ENCODE measurements at regions not wholly inside any gene's neighbourhood (a gene's known extent, or its start where the extent isn't known, plus 50 kb on each side); places are given as distances from the start of the nearest gene placed in this dataset.
"Not testable (repeated sequence)": the region's sequence is repeated elsewhere in the genome, so short reads cannot be mapped to it uniquely, and the experiment has no call there.

DNA sequence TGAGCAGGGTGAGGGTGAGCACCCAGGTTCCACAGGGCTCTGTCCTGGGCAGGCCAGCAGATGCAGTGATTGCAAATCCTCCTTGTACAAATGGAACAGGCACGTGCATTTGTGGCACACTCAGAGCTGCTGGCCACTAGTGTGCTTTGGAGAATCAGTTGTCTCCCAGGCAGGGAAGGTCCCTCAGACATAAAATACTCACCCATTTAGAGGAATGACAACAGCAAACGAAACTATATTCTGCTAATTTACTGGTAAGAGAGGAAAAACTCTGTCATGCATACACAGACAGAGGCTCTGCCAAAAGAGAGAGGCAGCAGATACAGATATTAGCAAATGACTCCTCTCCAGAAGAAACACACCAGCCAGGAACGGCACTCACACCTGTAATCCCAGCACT is 116.5 kb upstream of the PLGLB2 start:
- not testable (repeated sequence) for H3K36me3 ChIP-seq (ENCODE audit: control insufficient read depth in 4 of 4, insufficient read depth in 4 of 4, low read length in 4 of 4); H3K4me3 ChIP-seq; ATAC-seq (ENCODE audit: insufficient read depth, low FRiP score); DNase-seq; H3K27me3 ChIP-seq (ENCODE audit: control insufficient read depth in 3 of 3, insufficient read depth in 3 of 3, low read length in 2 of 3); H3K27ac ChIP-seq (ENCODE audit: low read depth in 1 of 2, low read length in 1 of 2); H3K9ac ChIP-seq (ENCODE audit: insufficient read depth in 1 of 2, low read length in 2 of 2); H3K9me3 ChIP-seq (ENCODE audit: control insufficient read depth in 4 of 4, insufficient read depth in 3 of 4, low read length in 3 of 4); H3K4me1 ChIP-seq (ENCODE audit: control insufficient read depth in 5 of 5, insufficient read depth in 5 of 5, low read length in 5 of 5)
- WGBS, 2 donors = 78 to 87% methylated on average over 1 to 2 of the region's 3 CpGs

DNA sequence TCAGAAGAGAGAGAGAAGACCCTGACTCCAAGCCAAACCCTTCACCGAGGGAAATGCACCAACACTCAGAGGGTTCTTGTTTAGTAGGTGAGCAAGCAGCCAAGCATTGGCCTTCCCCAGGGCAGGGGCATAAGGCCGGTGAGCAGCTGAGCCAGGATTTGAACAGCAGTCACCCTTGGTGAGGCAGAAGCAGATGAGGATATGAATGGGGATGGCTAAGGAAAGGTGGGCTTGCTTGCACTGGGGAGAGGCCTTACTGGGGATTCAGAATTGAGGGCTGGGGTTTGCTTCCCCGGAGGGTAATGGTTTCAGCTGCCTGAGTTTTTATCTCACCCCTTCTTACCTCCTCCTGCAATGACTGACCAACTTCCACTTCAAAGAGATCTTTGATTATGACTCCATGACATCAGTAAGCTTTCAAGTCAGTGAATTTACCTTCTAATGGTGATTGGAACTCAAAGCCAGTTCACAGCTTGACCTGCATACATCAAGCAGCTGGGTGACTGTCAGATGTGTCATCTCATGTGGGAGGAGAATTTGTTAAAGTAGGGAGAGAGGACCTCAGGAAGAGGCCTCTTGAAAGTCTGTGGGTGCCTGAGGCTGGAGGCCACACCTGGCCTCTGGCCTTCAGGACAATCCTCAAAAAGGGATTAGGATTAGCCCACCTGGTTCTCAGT is 114.5 kb upstream of the PLGLB2 start:
- not testable (repeated sequence) for ATAC-seq (ENCODE audit: insufficient read depth, low FRiP score); H3K27me3 ChIP-seq (ENCODE audit: control insufficient read depth in 3 of 3, insufficient read depth in 3 of 3, low read length in 2 of 3); DNase-seq; H3K36me3 ChIP-seq (ENCODE audit: control insufficient read depth in 4 of 4, insufficient read depth in 4 of 4, low read length in 4 of 4); H3K27ac ChIP-seq (ENCODE audit: low read depth in 1 of 2, low read length in 1 of 2); H3K4me1 ChIP-seq (ENCODE audit: control insufficient read depth in 5 of 5, insufficient read depth in 5 of 5, low read length in 5 of 5); H3K9me3 ChIP-seq (ENCODE audit: control insufficient read depth in 4 of 4, insufficient read depth in 3 of 4, low read length in 3 of 4); H3K4me3 ChIP-seq; H3K9ac ChIP-seq (ENCODE audit: insufficient read depth in 1 of 2, low read length in 2 of 2)
- WGBS, 2 donors = 95 to 100% methylated on average over 3 of the region's 3 CpGs

DNA sequence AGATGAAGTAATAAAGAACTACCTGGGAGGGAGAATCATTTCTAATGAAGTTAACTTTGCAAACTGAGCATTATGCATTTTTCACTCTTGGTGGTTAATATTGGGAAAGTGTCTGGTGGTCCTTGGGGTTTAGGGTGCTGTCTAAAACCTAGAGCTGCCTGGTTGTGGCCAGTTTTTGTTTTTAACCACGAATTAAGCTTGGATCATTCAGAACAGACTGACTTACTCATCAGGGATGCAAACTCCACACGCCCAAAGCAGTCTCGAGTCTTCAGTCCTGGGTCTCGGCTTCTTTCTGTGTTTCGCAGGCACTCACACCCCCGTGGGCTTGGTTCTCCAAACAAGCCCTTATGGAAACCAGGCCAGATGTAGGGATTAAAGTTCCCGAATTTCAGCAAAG is 113.8 kb upstream of the PLGLB2 start:
- not testable (repeated sequence) for H3K4me1 ChIP-seq (ENCODE audit: control insufficient read depth in 5 of 5, insufficient read depth in 5 of 5, low read length in 5 of 5); H3K27me3 ChIP-seq (ENCODE audit: control insufficient read depth in 3 of 3, insufficient read depth in 3 of 3, low read length in 2 of 3); H3K4me3 ChIP-seq; H3K9ac ChIP-seq (ENCODE audit: insufficient read depth in 1 of 2, low read length in 2 of 2); ATAC-seq (ENCODE audit: insufficient read depth, low FRiP score); H3K27ac ChIP-seq (ENCODE audit: low read depth in 1 of 2, low read length in 1 of 2); H3K36me3 ChIP-seq (ENCODE audit: control insufficient read depth in 4 of 4, insufficient read depth in 4 of 4, low read length in 4 of 4); DNase-seq; H3K9me3 ChIP-seq (ENCODE audit: control insufficient read depth in 4 of 4, insufficient read depth in 3 of 4, low read length in 3 of 4)
- 91% methylated on average over 5 to 6 of the region's 7 CpGs for WGBS, 2 donors

DNA sequence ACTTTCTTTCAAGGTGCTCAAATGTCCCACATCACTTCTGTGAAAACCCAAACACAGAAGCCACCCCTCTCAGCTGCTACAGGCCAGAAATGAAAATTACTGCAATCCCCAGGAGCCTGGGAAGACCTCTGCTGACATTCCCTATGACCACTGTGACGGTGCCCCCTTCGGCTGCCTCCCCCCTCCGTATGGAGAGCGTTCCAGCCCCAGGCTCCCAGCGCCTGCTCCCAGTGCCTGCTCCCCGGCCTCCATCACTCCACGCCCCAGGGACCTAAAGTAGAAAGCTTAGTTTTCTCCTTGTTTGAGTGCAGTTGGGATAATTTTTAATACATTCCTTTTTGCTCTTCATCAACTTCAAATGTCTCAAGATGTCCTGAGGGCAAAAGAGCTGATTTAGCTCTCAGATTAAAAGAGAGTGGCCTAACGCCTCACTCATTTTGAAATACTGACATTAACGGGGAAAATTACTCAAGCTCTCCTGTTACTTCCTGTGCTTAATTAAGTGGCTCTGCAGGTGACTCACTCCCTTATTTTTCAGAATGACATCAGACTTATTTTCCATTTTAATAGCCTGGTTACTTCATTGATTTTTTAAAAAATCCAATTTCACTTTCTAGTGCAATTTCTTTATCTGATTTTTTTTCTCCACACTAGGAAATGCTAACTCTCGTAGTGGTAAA is 112.8 kb upstream of the PLGLB2 start:
- peak; percentile 31 for ATAC-seq (ENCODE audit: insufficient read depth, low FRiP score)
- not testable (repeated sequence) for H3K4me3 ChIP-seq
- 73 to 84% methylated on average over 8 of the region's 10 CpGs for WGBS, 2 donors

DNA sequence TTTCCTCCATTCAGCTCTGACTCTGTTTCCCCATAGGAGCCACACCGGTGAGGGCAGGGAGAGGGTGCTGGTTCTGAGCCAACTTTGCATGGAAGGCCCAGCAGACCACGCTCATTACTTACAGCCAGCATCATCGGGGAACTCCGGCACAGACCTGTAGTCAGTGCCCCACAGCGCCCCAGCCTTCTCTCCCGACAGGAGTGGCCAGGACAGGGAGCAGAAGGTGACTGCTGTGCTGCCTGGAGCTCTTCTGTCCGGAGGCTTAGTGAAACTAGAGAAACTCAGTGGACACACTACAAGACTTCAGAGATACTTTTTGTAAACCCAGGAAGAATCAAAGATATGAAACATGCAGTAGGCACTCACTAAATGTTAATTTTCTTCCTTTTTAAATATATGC is 111.6 kb upstream of the PLGLB2 start:
- ATAC-seq (ENCODE audit: insufficient read depth, low FRiP score); DNase-seq; H3K9ac ChIP-seq (ENCODE audit: insufficient read depth in 1 of 2, low read length in 2 of 2); H3K27me3 ChIP-seq (ENCODE audit: control insufficient read depth in 3 of 3, insufficient read depth in 3 of 3, low read length in 2 of 3); H3K4me3 ChIP-seq; H3K9me3 ChIP-seq (ENCODE audit: control insufficient read depth in 4 of 4, insufficient read depth in 3 of 4, low read length in 3 of 4); H3K27ac ChIP-seq (ENCODE audit: low read depth in 1 of 2, low read length in 1 of 2); H3K4me1 ChIP-seq (ENCODE audit: control insufficient read depth in 5 of 5, insufficient read depth in 5 of 5, low read length in 5 of 5); H3K36me3 ChIP-seq (ENCODE audit: control insufficient read depth in 4 of 4, insufficient read depth in 4 of 4, low read length in 4 of 4): not testable (repeated sequence)
- WGBS, 2 donors = 93 to 94% methylated on average over 3 to 6 of the region's 7 CpGs

More for the DNA sequence above, 112.8 kb upstream of the PLGLB2 start:
- DNase-seq; H3K36me3 ChIP-seq (ENCODE audit: control insufficient read depth in 4 of 4, insufficient read depth in 4 of 4, low read length in 4 of 4); H3K9me3 ChIP-seq (ENCODE audit: control insufficient read depth in 4 of 4, insufficient read depth in 3 of 4, low read length in 3 of 4); H3K4me1 ChIP-seq (ENCODE audit: control insufficient read depth in 5 of 5, insufficient read depth in 5 of 5, low read length in 5 of 5); H3K27me3 ChIP-seq (ENCODE audit: control insufficient read depth in 3 of 3, insufficient read depth in 3 of 3, low read length in 2 of 3); H3K9ac ChIP-seq (ENCODE audit: insufficient read depth in 1 of 2, low read length in 2 of 2): not testable (repeated sequence)
- peak overlapping the region in 1 of 2 donors; percentile 37 for H3K27ac ChIP-seq (ENCODE audit: low read depth in 1 of 2, low read length in 1 of 2)

DNA sequence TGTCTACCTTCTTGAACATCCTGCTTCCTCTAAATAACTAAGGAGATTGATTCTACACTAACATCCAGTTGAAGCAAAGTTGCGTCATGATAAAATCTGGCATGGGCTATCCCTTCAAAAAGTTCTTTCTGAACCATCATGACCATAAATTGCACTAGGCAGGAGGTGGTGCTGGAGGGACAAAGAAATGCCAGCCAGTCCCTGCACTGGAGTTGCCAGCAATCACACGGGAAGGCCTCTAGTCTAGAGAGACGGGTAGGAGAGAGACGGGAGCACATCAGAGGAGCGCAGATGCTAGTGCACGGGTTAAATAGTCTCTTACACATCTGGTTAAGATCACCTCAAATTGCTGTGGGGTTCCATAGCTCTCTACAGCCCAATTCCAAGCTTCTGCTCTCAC is 111.2 kb upstream of the PLGLB2 start:
- H3K4me3 ChIP-seq; DNase-seq; H3K4me1 ChIP-seq (ENCODE audit: control insufficient read depth in 5 of 5, insufficient read depth in 5 of 5, low read length in 5 of 5); H3K27ac ChIP-seq (ENCODE audit: low read depth in 1 of 2, low read length in 1 of 2); H3K9me3 ChIP-seq (ENCODE audit: control insufficient read depth in 4 of 4, insufficient read depth in 3 of 4, low read length in 3 of 4); ATAC-seq (ENCODE audit: insufficient read depth, low FRiP score); H3K9ac ChIP-seq (ENCODE audit: insufficient read depth in 1 of 2, low read length in 2 of 2); H3K27me3 ChIP-seq (ENCODE audit: control insufficient read depth in 3 of 3, insufficient read depth in 3 of 3, low read length in 2 of 3); H3K36me3 ChIP-seq (ENCODE audit: control insufficient read depth in 4 of 4, insufficient read depth in 4 of 4, low read length in 4 of 4): not testable (repeated sequence)
- 88 to 99% methylated on average over 5 of the region's 6 CpGs for WGBS, 2 donors

DNA sequence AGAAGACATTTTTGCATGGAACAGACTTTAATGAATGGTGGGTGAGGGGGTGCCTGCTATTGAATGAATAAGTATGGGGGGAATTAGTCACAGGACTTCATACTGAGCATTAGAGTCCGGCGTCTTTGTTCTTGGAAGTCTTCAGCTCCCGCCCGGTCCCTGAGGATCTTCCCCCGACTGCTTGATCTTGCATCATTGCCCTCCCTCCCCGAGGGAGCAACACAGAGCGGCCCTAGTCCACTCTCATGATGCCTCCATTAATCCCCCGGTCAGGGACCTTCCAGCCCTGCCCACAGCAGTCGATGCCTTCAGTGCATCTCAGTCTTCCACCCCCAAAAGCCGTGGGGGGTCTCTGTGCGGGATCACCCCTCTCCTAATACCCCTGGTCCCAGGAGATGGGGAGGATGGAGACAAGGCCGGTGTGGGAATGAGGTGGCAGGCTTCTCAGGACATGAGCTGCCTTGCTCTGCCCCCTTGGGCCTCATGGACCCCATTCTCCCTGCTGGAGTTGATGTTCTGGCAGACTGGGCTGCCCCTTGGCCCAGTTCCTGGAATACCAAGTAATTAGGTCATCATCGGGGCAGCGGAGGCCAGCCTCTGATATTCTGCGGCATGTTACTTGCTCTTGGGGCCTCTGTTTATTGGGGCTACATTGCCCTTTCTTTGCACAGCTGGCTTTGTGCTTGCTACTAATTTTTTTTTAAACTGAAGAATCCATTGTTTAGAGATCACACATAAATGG is 110.5 kb upstream of the PLGLB2 start:
- H3K9me3 ChIP-seq (ENCODE audit: control insufficient read depth in 4 of 4, insufficient read depth in 3 of 4, low read length in 3 of 4); H3K9ac ChIP-seq (ENCODE audit: insufficient read depth in 1 of 2, low read length in 2 of 2); H3K4me1 ChIP-seq (ENCODE audit: control insufficient read depth in 5 of 5, insufficient read depth in 5 of 5, low read length in 5 of 5); H3K27me3 ChIP-seq (ENCODE audit: control insufficient read depth in 3 of 3, insufficient read depth in 3 of 3, low read length in 2 of 3); H3K27ac ChIP-seq (ENCODE audit: low read depth in 1 of 2, low read length in 1 of 2); H3K36me3 ChIP-seq (ENCODE audit: control insufficient read depth in 4 of 4, insufficient read depth in 4 of 4, low read length in 4 of 4); ATAC-seq (ENCODE audit: insufficient read depth, low FRiP score); H3K4me3 ChIP-seq: not testable (repeated sequence)
- peak; percentile 53 to 60 (median 56) for DNase-seq
- 85 to 87% methylated on average over 13 to 14 of the region's 15 CpGs for WGBS, 2 donors

Measured in lung (tissue), 9 donors.